Trophoblast cell (in vitro differentiated cells and primary cell): ENCODE measurements at regions not wholly inside any gene's neighbourhood (a gene's known extent, or its start where the extent isn't known, plus 50 kb on each side); places are given as distances from the start of the nearest gene placed in this dataset.

Experiments used
- DNase-seq, 2 donors: peaks; one replicate each; pipeline ENCODE4 v3.0.0-alpha.2; 2016
- H2AFZ ChIP-seq: 2 replicates; pipeline ENCODE4 v1.6.1; 2013; ENCODE audit warnings: low read length, moderate library complexity, mild to moderate bottlenecking; ENCODE audit not compliant: insufficient read depth, poor library complexity
- H2AK5ac ChIP-seq: 2 replicates; pipeline ENCODE4 v1.6.1; 2013; ENCODE audit warnings: mild to moderate bottlenecking, low read length
- H2BK120ac ChIP-seq: 2 replicates; pipeline ENCODE4 v1.6.1; 2013; ENCODE audit warnings: low read length, mild to moderate bottlenecking, moderate library complexity; ENCODE audit not compliant: insufficient read depth, poor library complexity
- H2BK12ac ChIP-seq: 2 replicates; pipeline ENCODE4 v1.6.1; 2013; ENCODE audit warnings: mild to moderate bottlenecking, low read length, moderate library complexity
- H2BK5ac ChIP-seq: 2 replicates; pipeline ENCODE4 v1.6.1; 2013; ENCODE audit warnings: low read length, low read depth, moderate library complexity, mild to moderate bottlenecking; ENCODE audit not compliant: poor library complexity
- H3K14ac ChIP-seq: 2 replicates; pipeline ENCODE4 v1.6.1; 2013; ENCODE audit warnings: mild to moderate bottlenecking, low read length
- H3K18ac ChIP-seq: 2 replicates; pipeline ENCODE4 v1.6.1; 2013; ENCODE audit warnings: mild to moderate bottlenecking, low read length
- H3K23ac ChIP-seq: 2 replicates; pipeline ENCODE4 v1.6.1; 2013; ENCODE audit warnings: low read length
- H3K27ac ChIP-seq: 2 replicates; pipeline ENCODE4 v1.5.1; 2013; ENCODE audit warnings: low read depth, mild to moderate bottlenecking, inconsistent platforms, low read length, moderate library complexity
- H3K27me3 ChIP-seq: 2 replicates; pipeline ENCODE4 v1.6.1; 2013; ENCODE audit warnings: inconsistent platforms, mild to moderate bottlenecking, low read length, moderate library complexity; ENCODE audit not compliant: insufficient read depth
- H3K36me3 ChIP-seq, 2 experiments: 1 replicate in 1 of 2; 2 replicates in 1 of 2; pipeline ENCODE4 v1.6.1; 2013; ENCODE audit warnings: low read length in 2 of 2, mild to moderate bottlenecking in 2 of 2, moderate library complexity in 1 of 2; ENCODE audit not compliant: insufficient read depth in 2 of 2, control insufficient read depth in 1 of 2
- H3K4ac ChIP-seq: 2 replicates; pipeline ENCODE4 v1.6.1; 2013; ENCODE audit warnings: low read depth, mild to moderate bottlenecking, low read length, moderate library complexity
- H3K4me1 ChIP-seq, 2 experiments: 1 replicate in 1 of 2; 2 replicates in 1 of 2; pipeline ENCODE4 v1.6.1; 2013; ENCODE audit warnings: low read length in 2 of 2, mild to moderate bottlenecking in 2 of 2, moderate library complexity in 1 of 2; ENCODE audit not compliant: insufficient read depth in 2 of 2, control insufficient read depth in 1 of 2
- H3K4me2 ChIP-seq: 2 replicates; pipeline ENCODE4 v1.6.1; 2013; ENCODE audit warnings: inconsistent platforms, mild to moderate bottlenecking, low read length, moderate library complexity
- H3K4me3 ChIP-seq: 2 replicates; pipeline ENCODE4 v1.5.1; 2013; ENCODE audit warnings: mild to moderate bottlenecking, low read depth, low read length, inconsistent platforms
- H3K79me1 ChIP-seq: one replicate; pipeline ENCODE4 v1.6.1; 2013; ENCODE audit warnings: low read length
- H3K79me2 ChIP-seq: 2 replicates; pipeline ENCODE4 v1.6.1; 2013; ENCODE audit warnings: low read length, mild to moderate bottlenecking; ENCODE audit not compliant: control insufficient read depth, insufficient read depth, poor library complexity
- H3K9ac ChIP-seq: 2 replicates; pipeline ENCODE4 v1.6.1; 2013; ENCODE audit warnings: mild to moderate bottlenecking, low read length
- H3K9me3 ChIP-seq: 2 replicates; pipeline ENCODE4 v1.6.1; 2013; ENCODE audit warnings: low read depth, mild to moderate bottlenecking, control low read depth, inconsistent platforms, low read length; ENCODE audit not compliant: insufficient read depth
- H4K12ac ChIP-seq: 2 replicates; pipeline ENCODE4 v1.6.1; 2013; ENCODE audit warnings: low read depth, mild to moderate bottlenecking, low read length, moderate library complexity
- H4K8ac ChIP-seq: 2 replicates; pipeline ENCODE4 v1.6.1; 2013; ENCODE audit warnings: low read depth, mild to moderate bottlenecking, low read length, moderate library complexity
- H4K91ac ChIP-seq: one replicate; pipeline ENCODE4 v1.6.1; 2013; ENCODE audit warnings: low read depth, mild to moderate bottlenecking, low read length, moderate library complexity
- WGBS: extraction: QIAGEN DNeasy Blood & Tissue Kit; methylation state at CpG from one replicate; pipeline ENCODE4 v1.1.7; 2013; ENCODE audit warnings: missing lambda C conversion rate; ENCODE audit not compliant: insufficient read length, insufficient coverage; ENCODE audit errors: extremely low coverage; 5-methylcytosine and 5-hydroxymethylcytosine counted together

DNA sequence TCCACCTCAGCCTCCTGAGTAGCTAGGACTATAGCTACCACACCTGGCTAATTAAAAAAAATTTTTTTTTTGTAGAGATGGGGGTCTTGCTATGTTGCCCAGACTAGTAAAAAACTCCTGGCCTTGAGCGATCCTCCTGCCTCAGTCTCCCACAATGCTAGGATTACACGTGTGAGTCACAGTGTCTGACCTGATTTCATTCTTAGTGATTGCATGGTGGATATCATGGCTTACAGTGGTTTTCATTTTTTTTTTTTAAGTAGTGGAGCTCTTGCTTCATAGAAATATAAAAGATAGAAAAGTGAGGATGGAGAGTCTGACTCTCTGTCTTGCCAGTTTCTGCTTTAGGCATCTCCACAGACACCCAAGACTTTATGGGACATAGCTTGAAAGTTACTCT, 83.6 kb downstream of the CDC42EP3 start:
- Histone ChIP-seq H2BK5ac (no peak overlapping the region), H3K14ac (no peak overlapping the region), H4K91ac (no peak overlapping the region), H3K9me3 (no peaks in the 10 kb centered on the region), H3K18ac (no peak overlapping the region), H3K4me2 (no peak overlapping the region), H3K23ac (no peak overlapping the region), H4K8ac (no peak overlapping the region), H3K4me3 (no peak overlapping the region), H2BK12ac (no peak overlapping the region), H3K36me3 (no peaks in the 10 kb centered on the region), H2BK120ac (no peak overlapping the region), H3K79me2 (no peaks in the 10 kb centered on the region), H4K12ac (no peak overlapping the region), H3K9ac (no peak overlapping the region), H3K27me3 (no peaks in the 10 kb centered on the region), H3K4me1 (peaks cover 12 to 19% of the 10 kb centered on the region in 2 experiments), H2AK5ac (no peak overlapping the region), H2AFZ (no peak overlapping the region), H3K79me1 (peaks cover 7% of the 10 kb centered on the region), H3K27ac (no peak overlapping the region), H3K4ac (no peak overlapping the region)
- no peak for DNase-seq
- WGBS, result no CpG with 5 or more reads among the region's 2 CpGs

DNA sequence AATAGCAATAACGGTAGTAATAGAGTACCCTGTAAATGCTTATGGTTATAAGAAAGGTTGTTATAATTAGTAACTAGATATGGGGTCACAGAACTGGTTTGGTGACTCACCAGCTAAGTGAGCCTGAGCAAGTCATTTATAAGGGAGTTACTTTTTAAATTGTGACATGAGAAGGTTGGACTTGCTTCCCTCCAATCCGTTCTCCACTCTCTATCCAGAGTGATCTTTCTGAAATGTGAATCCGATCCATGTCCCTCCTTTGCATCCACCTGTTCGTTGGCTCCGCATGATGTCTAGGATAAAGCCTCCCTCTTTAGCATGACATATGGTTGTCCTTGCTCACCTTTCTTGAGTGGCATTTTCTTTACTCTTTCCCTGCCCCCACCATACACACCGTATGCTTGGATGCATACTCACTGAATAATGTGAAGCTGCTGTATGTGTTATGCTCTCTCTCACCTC, 83.1 kb downstream of the CDC42EP3 start:
- H2BK120ac ChIP-seq, result no peak overlapping the region
- peak overlapping the region; percentile 67 for H3K14ac ChIP-seq
- H3K79me1 ChIP-seq, result peaks cover 7% of the 10 kb centered on the region
- no peaks in the 10 kb centered on the region for H3K27me3 ChIP-seq
- no peak overlapping the region for H3K4ac ChIP-seq
- peak overlapping the region; percentile 78 for H2BK12ac ChIP-seq
- H3K9ac ChIP-seq, result no peak overlapping the region
- no CpG with 5 or more reads among the region's 6 CpGs for WGBS
- no peak overlapping the region for H3K23ac ChIP-seq
- H2AFZ ChIP-seq, result no peak overlapping the region
- DNase-seq, result peak; percentile 27 to 43
- H4K12ac ChIP-seq, result no peak overlapping the region
- H2BK5ac ChIP-seq, result peak overlapping the region; percentile 15
- no peaks in the 10 kb centered on the region for H3K79me2 ChIP-seq
- H3K4me3 ChIP-seq, result no peak overlapping the region
- no peak overlapping the region for H3K4me2 ChIP-seq
- H4K91ac ChIP-seq, result peak overlapping the region; percentile 33
- H3K9me3 ChIP-seq, result no peaks in the 10 kb centered on the region
- peak overlapping the region; percentile 44 for H4K8ac ChIP-seq
- H3K18ac ChIP-seq, result no peak overlapping the region
- no peaks in the 10 kb centered on the region for H3K36me3 ChIP-seq
- no peak overlapping the region for H2AK5ac ChIP-seq
- H3K4me1 ChIP-seq, result peaks cover 12 to 19% of the 10 kb centered on the region in 2 experiments
- H3K27ac ChIP-seq, result no peak overlapping the region

- Histone ChIP-seq H4K8ac (no peak overlapping the region), H3K4ac (no peak overlapping the region), H3K9ac (no peak overlapping the region), H4K91ac (no peak overlapping the region), H3K14ac (no peak overlapping the region), H2AK5ac (no peak overlapping the region), H3K18ac (no peak overlapping the region), H3K4me2 (no peak overlapping the region), H3K27me3 (no peaks in the 10 kb centered on the region), H2BK5ac (no peak overlapping the region), H3K36me3 (no peaks in the 10 kb centered on the region), H3K4me1 (peaks cover 10 to 15% of the 10 kb centered on the region in 2 experiments), H3K79me2 (no peaks in the 10 kb centered on the region), H3K23ac (no peak overlapping the region), H3K79me1 (peaks cover 3% of the 10 kb centered on the region), H3K4me3 (no peak overlapping the region), H2AFZ (no peak overlapping the region), H3K27ac (no peak overlapping the region), H3K9me3 (no peaks in the 10 kb centered on the region), H2BK120ac (no peak overlapping the region), H4K12ac (no peak overlapping the region), H2BK12ac (no peak overlapping the region)
- WGBS, result no CpG with 5 or more reads among the region's 3 CpGs
- DNase-seq, result no peak
Measured at GRCh38 chr2:37589298-37589697, 82.1 kb downstream of the CDC42EP3 start.

DNA sequence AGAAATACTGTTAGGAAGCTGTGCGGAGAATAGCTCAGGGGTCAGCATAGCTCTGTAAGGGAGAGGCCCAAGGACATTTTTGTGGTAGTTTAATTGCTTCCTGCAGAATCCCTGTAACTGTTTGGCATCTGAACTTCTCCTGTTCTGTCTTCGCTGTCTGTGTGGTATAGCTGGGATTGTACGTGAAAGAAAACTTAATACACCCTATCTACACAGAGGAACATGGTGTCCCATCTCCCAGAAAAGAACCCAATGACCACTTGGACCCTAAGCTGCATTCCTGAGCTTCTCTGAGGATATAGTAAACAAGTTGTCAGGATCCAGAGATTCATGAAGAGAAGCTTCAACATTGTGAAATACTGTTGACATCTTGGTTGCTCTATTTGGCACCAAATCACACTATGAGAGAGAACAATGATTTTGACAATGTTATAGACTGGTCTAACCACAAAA, 81.3 kb downstream of the CDC42EP3 start:
- H2BK120ac ChIP-seq, result no peak overlapping the region
- H3K4me1 ChIP-seq, result peaks cover 9 to 15% of the 10 kb centered on the region in 2 experiments
- H3K4me3 ChIP-seq, result no peak overlapping the region
- H3K9me3 ChIP-seq, result no peaks in the 10 kb centered on the region
- no peak overlapping the region for H4K8ac ChIP-seq
- no peaks in the 10 kb centered on the region for H3K27me3 ChIP-seq
- DNase-seq, result no peak
- H3K18ac ChIP-seq, result no peak overlapping the region
- no peak overlapping the region for H2BK12ac ChIP-seq
- H3K4ac ChIP-seq, result no peak overlapping the region
- H2BK5ac ChIP-seq, result no peak overlapping the region
- no peak overlapping the region for H3K14ac ChIP-seq
- H3K36me3 ChIP-seq, result no peaks in the 10 kb centered on the region
- no peak overlapping the region for H2AFZ ChIP-seq
- no peak overlapping the region for H4K12ac ChIP-seq
- H3K23ac ChIP-seq, result no peak overlapping the region
- H3K79me1 ChIP-seq, result peaks cover 3% of the 10 kb centered on the region
- no peak overlapping the region for H3K4me2 ChIP-seq
- WGBS, result no CpG with 5 or more reads among the region's 3 CpGs
- no peaks in the 10 kb centered on the region for H3K79me2 ChIP-seq
- no peak overlapping the region for H4K91ac ChIP-seq
- no peak overlapping the region for H2AK5ac ChIP-seq
- H3K9ac ChIP-seq, result no peak overlapping the region
- no peak overlapping the region for H3K27ac ChIP-seq
